ENCODE measurements at regions not wholly inside any gene's neighbourhood (a gene's known extent, or its start where the extent isn't known, plus 50 kb on each side); places are given as distances from the start of the nearest gene placed in this dataset.

GRCh38 chr1:81493102-81493869, 307.4 kb upstream of the ADGRL2 start:
- Mint-ChIP-seq H3K27me3 (no peaks in the 10 kb centered on the region), H3K4me3 (no peak overlapping the region), H3K27ac (no peak overlapping the region), H3K9me3 (no peaks in the 10 kb centered on the region), H3K4me1 (no peaks in the 10 kb centered on the region), H3K36me3 (ENCODE audit: low read depth) (no peaks in the 10 kb centered on the region)
- CTCF ChIA-PET, result no interaction called here
- POLR2A ChIA-PET, result no interaction called here
- no peak for DNase-seq

- CTCF ChIA-PET, result no interaction called here
Observed at GRCh38 chr1:81492628-81493027, 308.1 kb upstream of the ADGRL2 start.

GRCh38 chr1:81490614-81491013, 310.1 kb upstream of the ADGRL2 start:
- Mint-ChIP-seq H3K4me1 (no peaks in the 10 kb centered on the region), H3K4me3 (no peak overlapping the region), H3K27ac (no peak overlapping the region), H3K36me3 (ENCODE audit: low read depth) (no peaks in the 10 kb centered on the region), H3K27me3 (no peaks in the 10 kb centered on the region), H3K9me3 (no peaks in the 10 kb centered on the region)
- no peak for DNase-seq
- ChIA-PET CTCF (no interaction called here), POLR2A (no interaction called here)

More at GRCh38 chr1:81492628-81493027, 308.1 kb upstream of the ADGRL2 start:
- no peak for DNase-seq
- Mint-ChIP-seq H3K4me1 (no peaks in the 10 kb centered on the region), H3K27ac (no peak overlapping the region), H3K27me3 (no peaks in the 10 kb centered on the region), H3K9me3 (no peaks in the 10 kb centered on the region), H3K36me3 (ENCODE audit: low read depth) (no peaks in the 10 kb centered on the region), H3K4me3 (no peak overlapping the region)
- POLR2A ChIA-PET, result no interaction called here

- Mint-ChIP-seq H3K4me1 (no peaks in the 10 kb centered on the region), H3K27ac (no peak overlapping the region), H3K9me3 (no peaks in the 10 kb centered on the region), H3K4me3 (no peak overlapping the region), H3K36me3 (ENCODE audit: low read depth) (no peaks in the 10 kb centered on the region), H3K27me3 (no peaks in the 10 kb centered on the region)
- no peak for DNase-seq
- ChIA-PET POLR2A (no interaction called here), CTCF (no interaction called here)
Observed at GRCh38 chr1:81489372-81489934, 311.3 kb upstream of the ADGRL2 start.

- Mint-ChIP-seq H3K4me3 (no peak overlapping the region), H3K36me3 (ENCODE audit: low read depth) (no peaks in the 10 kb centered on the region), H3K4me1 (no peaks in the 10 kb centered on the region), H3K27ac (no peak overlapping the region), H3K27me3 (no peaks in the 10 kb centered on the region), H3K9me3 (no peaks in the 10 kb centered on the region)
- ChIA-PET CTCF (no interaction called here), POLR2A (no interaction called here)
- DNase-seq, result no peak
Observed at GRCh38 chr1:81484284-81484683, 316.4 kb upstream of the ADGRL2 start.

GRCh38 chr1:81478219-81478618, 322.5 kb upstream of the ADGRL2 start:
- Mint-ChIP-seq H3K27me3 (no peaks in the 10 kb centered on the region), H3K36me3 (ENCODE audit: low read depth) (no peaks in the 10 kb centered on the region), H3K4me3 (no peak overlapping the region), H3K27ac (no peak overlapping the region), H3K4me1 (no peaks in the 10 kb centered on the region), H3K9me3 (no peaks in the 10 kb centered on the region)
- no peak for DNase-seq
- POLR2A ChIA-PET, result no interaction called here
- CTCF ChIA-PET, result no interaction called here

- Mint-ChIP-seq H3K27ac (no peak overlapping the region), H3K36me3 (ENCODE audit: low read depth) (no peaks in the 10 kb centered on the region), H3K9me3 (no peaks in the 10 kb centered on the region), H3K27me3 (no peaks in the 10 kb centered on the region), H3K4me1 (no peaks in the 10 kb centered on the region), H3K4me3 (no peak overlapping the region)
- CTCF ChIA-PET, result no interaction called here
- DNase-seq, result no peak
- POLR2A ChIA-PET, result no interaction called here
Observed at GRCh38 chr1:81477710-81478109, 323.0 kb upstream of the ADGRL2 start.

- CTCF ChIA-PET, result no interaction called here
- H3K36me3 Mint-ChIP-seq (ENCODE audit: low read depth), result no peaks in the 10 kb centered on the region
- H3K4me3 Mint-ChIP-seq, result no peak overlapping the region
Observed at GRCh38 chr1:81472387-81472786, 328.3 kb upstream of the ADGRL2 start.

GRCh38 chr1:81471255-81471654, 329.5 kb upstream of the ADGRL2 start:
- H3K9me3 Mint-ChIP-seq, result no peaks in the 10 kb centered on the region
- H3K4me1 Mint-ChIP-seq, result no peaks in the 10 kb centered on the region
- DNase-seq, result no peak
- ChIA-PET POLR2A (no interaction called here), CTCF (no interaction called here)
- H3K27ac Mint-ChIP-seq, result no peak overlapping the region
- H3K4me3 Mint-ChIP-seq, result no peak overlapping the region
- H3K36me3 Mint-ChIP-seq (ENCODE audit: low read depth), result no peaks in the 10 kb centered on the region
- no peaks in the 10 kb centered on the region for H3K27me3 Mint-ChIP-seq

More at GRCh38 chr1:81472387-81472786, 328.3 kb upstream of the ADGRL2 start:
- no peak for DNase-seq
- Mint-ChIP-seq H3K9me3 (no peaks in the 10 kb centered on the region), H3K27ac (no peak overlapping the region), H3K27me3 (no peaks in the 10 kb centered on the region), H3K4me1 (no peaks in the 10 kb centered on the region)
- POLR2A ChIA-PET, result no interaction called here

GRCh38 chr1:81470275-81470674, 330.5 kb upstream of the ADGRL2 start:
- H3K4me1 Mint-ChIP-seq, result no peaks in the 10 kb centered on the region
- H3K9me3 Mint-ChIP-seq, result no peaks in the 10 kb centered on the region
- ChIA-PET CTCF (interaction anchor here (0.9 kb wide), 1 partner anchor 21 kb away, joined by 3 read pairs; no protein-coding TSS in a partner anchor), POLR2A (no interaction called here)
- H3K4me3 Mint-ChIP-seq, result no peak overlapping the region
- H3K27me3 Mint-ChIP-seq, result no peaks in the 10 kb centered on the region
- H3K27ac Mint-ChIP-seq, result no peak overlapping the region
- no peak for DNase-seq
- no peaks in the 10 kb centered on the region for H3K36me3 Mint-ChIP-seq (ENCODE audit: low read depth)

- ChIA-PET POLR2A (no interaction called here), CTCF (no interaction called here)
- Mint-ChIP-seq H3K36me3 (ENCODE audit: low read depth) (no peaks in the 10 kb centered on the region), H3K27ac (no peak overlapping the region), H3K27me3 (no peaks in the 10 kb centered on the region), H3K4me1 (no peaks in the 10 kb centered on the region), H3K9me3 (no peaks in the 10 kb centered on the region), H3K4me3 (no peak overlapping the region)
- DNase-seq, result no peak
Observed at GRCh38 chr1:81467383-81467782, 333.4 kb upstream of the ADGRL2 start.

GRCh38 chr1:81466961-81467360, 333.8 kb upstream of the ADGRL2 start:
- no peaks in the 10 kb centered on the region for H3K9me3 Mint-ChIP-seq
- no peaks in the 10 kb centered on the region for H3K4me1 Mint-ChIP-seq
- ChIA-PET POLR2A (no interaction called here), CTCF (no interaction called here)
- no peak overlapping the region for H3K27ac Mint-ChIP-seq
- H3K36me3 Mint-ChIP-seq (ENCODE audit: low read depth), result no peaks in the 10 kb centered on the region
- no peaks in the 10 kb centered on the region for H3K27me3 Mint-ChIP-seq
- no peak overlapping the region for H3K4me3 Mint-ChIP-seq
- no peak for DNase-seq

- H3K4me1 Mint-ChIP-seq, result no peaks in the 10 kb centered on the region
- no peaks in the 10 kb centered on the region for H3K9me3 Mint-ChIP-seq
- H3K36me3 Mint-ChIP-seq (ENCODE audit: low read depth), result no peaks in the 10 kb centered on the region
- no peak overlapping the region for H3K27ac Mint-ChIP-seq
- POLR2A ChIA-PET, result no interaction called here
- CTCF ChIA-PET, result no interaction called here
- H3K27me3 Mint-ChIP-seq, result no peaks in the 10 kb centered on the region
- no peak for DNase-seq
- H3K4me3 Mint-ChIP-seq, result no peak overlapping the region
Observed at GRCh38 chr1:81463936-81464837, 336.5 kb upstream of the ADGRL2 start.
